Fibroblast of lung (primary cell): ENCODE measurements at regions not wholly inside any gene's neighbourhood (a gene's known extent, or its start where the extent isn't known, plus 50 kb on each side); places are given as distances from the start of the nearest gene placed in this dataset.

Source experiments
- CTCF ChIP-seq, 2 donors: IDR thresholded peaks in 1 of 2; conservative IDR thresholded peaks in 1 of 2; 1 replicate in 1 of 2; 2 replicates in 1 of 2; pipeline ENCODE4 v1.5.1; 2011 to 2012; ENCODE audit warnings: low read length in 2 of 2, control low read depth in 1 of 2, inconsistent platforms in 1 of 2, low read depth in 1 of 2, mild to moderate bottlenecking in 1 of 2
- EZH2 ChIP-seq: IDR thresholded peaks from 2 replicates; pipeline ENCODE4 v1.5.1; 2012; ENCODE audit warnings: low read length, control low read depth, mild to moderate bottlenecking; ENCODE audit errors: missing control alignments

- TF ChIP-seq CTCF (conservative IDR thresholded peaks at IDR 0.05 in 1 of 2, IDR thresholded peaks at IDR 0.05 in 1 of 2; ENCODE audit: low read depth in 1 of 2, low read length in 2 of 2), result no peak
- TF ChIP-seq EZH2, result no peak
Measured at GRCh38 chr6:4364172-4364571, 228.8 kb upstream of the ECI2 start.
